H9 (cell line): ENCODE measurements at regions not wholly inside any gene's neighbourhood (a gene's known extent, or its start where the extent isn't known, plus 50 kb on each side); places are given as distances from the start of the nearest gene placed in this dataset.

Experiments
- DNase-seq: peaks from one replicate; pipeline ENCODE4 v3.0.0-alpha.2; 2017
- H2AFZ ChIP-seq: one replicate; pipeline ENCODE4 v1.6.1; 2013; ENCODE audit warnings: mild to moderate bottlenecking, low read length, control low read depth, moderate library complexity
- H2AK5ac ChIP-seq: 2 replicates; pipeline ENCODE4 v1.6.1; 2013; ENCODE audit warnings: low read length, control low read depth, mixed read lengths; ENCODE audit not compliant: insufficient read length
- H2BK120ac ChIP-seq: one replicate; pipeline ENCODE4 v1.6.1; 2013; ENCODE audit warnings: low read depth, mild to moderate bottlenecking, low read length, control low read depth, inconsistent platforms; ENCODE audit not compliant: poor library complexity, severe bottlenecking
- H2BK12ac ChIP-seq: 2 replicates; pipeline ENCODE4 v1.6.1; 2013; ENCODE audit warnings: low read length, control low read depth, mixed read lengths, low read depth; ENCODE audit not compliant: insufficient read length
- H2BK15ac ChIP-seq: 2 replicates; pipeline ENCODE4 v1.6.1; 2013; ENCODE audit warnings: low read depth, low read length, control low read depth
- H2BK20ac ChIP-seq: one replicate; pipeline ENCODE4 v1.6.1; 2013; ENCODE audit warnings: low read depth, mild to moderate bottlenecking, low read length, control low read depth, inconsistent platforms; ENCODE audit not compliant: poor library complexity, severe bottlenecking
- H2BK5ac ChIP-seq: 2 replicates; pipeline ENCODE4 v1.6.1; 2013; ENCODE audit warnings: low read length, control low read depth, mixed read lengths; ENCODE audit not compliant: insufficient read length
- H3K14ac ChIP-seq: 2 replicates; pipeline ENCODE4 v1.6.1; 2013; ENCODE audit warnings: low read length, control low read depth; ENCODE audit not compliant: insufficient read depth
- H3K18ac ChIP-seq: 2 replicates; pipeline ENCODE4 v1.6.1; 2013; ENCODE audit warnings: low read depth, mild to moderate bottlenecking, mixed read lengths, low read length, control low read depth; ENCODE audit not compliant: insufficient read length
- H3K23ac ChIP-seq: 2 replicates; pipeline ENCODE4 v1.6.1; 2013; ENCODE audit warnings: low read length, control low read depth, mixed read lengths, low read depth; ENCODE audit not compliant: insufficient read length
- H3K23me2 ChIP-seq: 2 replicates; pipeline ENCODE4 v1.6.1; 2013; ENCODE audit warnings: low read depth, mild to moderate bottlenecking, mixed read lengths, low read length, control low read depth; ENCODE audit not compliant: insufficient read length, poor library complexity, severe bottlenecking
- H3K27ac ChIP-seq: 2 replicates; pipeline ENCODE4 v1.5.1; 2013; ENCODE audit warnings: low read length, control low read depth, mixed read lengths, low read depth; ENCODE audit not compliant: insufficient read length
- H3K27me3 ChIP-seq: 2 replicates; pipeline ENCODE4 v1.6.1; 2013; ENCODE audit warnings: low read length, control low read depth, inconsistent platforms; ENCODE audit not compliant: insufficient read depth
- H3K4ac ChIP-seq: 2 replicates; pipeline ENCODE4 v1.6.1; 2013; ENCODE audit warnings: low read depth, mild to moderate bottlenecking, control low read depth, inconsistent platforms, low read length, moderate library complexity
- H3K4me1 ChIP-seq: 2 replicates; pipeline ENCODE4 v1.6.1; 2013; ENCODE audit warnings: low read length, control low read depth, inconsistent platforms; ENCODE audit not compliant: insufficient read depth
- H3K4me2 ChIP-seq: 2 replicates; pipeline ENCODE4 v1.6.1; 2013; ENCODE audit warnings: low read length, control low read depth, mixed read lengths; ENCODE audit not compliant: insufficient read length, insufficient read depth
- H3K56ac ChIP-seq: 2 replicates; pipeline ENCODE4 v1.6.1; 2013; ENCODE audit warnings: low read depth, mild to moderate bottlenecking, mixed read lengths, low read length, control low read depth; ENCODE audit not compliant: insufficient read length
- H3K79me1 ChIP-seq: 2 replicates; pipeline ENCODE4 v1.6.1; 2013; ENCODE audit warnings: low read depth, mild to moderate bottlenecking, moderate library complexity, low read length, control low read depth, inconsistent platforms; ENCODE audit not compliant: insufficient read depth, poor library complexity, severe bottlenecking
- H3K79me2 ChIP-seq: 2 replicates; pipeline ENCODE4 v1.6.1; 2013; ENCODE audit warnings: low read length, control low read depth, inconsistent platforms; ENCODE audit not compliant: insufficient read depth
- H3K9ac ChIP-seq: 2 replicates; pipeline ENCODE4 v1.6.1; 2013; ENCODE audit warnings: low read length, control low read depth, mixed read lengths; ENCODE audit not compliant: insufficient read length; ENCODE audit errors: extremely low read depth
- H3K9me3 ChIP-seq: one replicate; pipeline ENCODE4 v1.6.1; 2013; ENCODE audit warnings: low read depth, low read length, inconsistent platforms; ENCODE audit not compliant: control insufficient read depth
- H3T11ph ChIP-seq: one replicate; pipeline ENCODE4 v1.6.1; 2013; ENCODE audit warnings: mild to moderate bottlenecking, low read length, control low read depth, inconsistent platforms
- H4K20me1 ChIP-seq: one replicate; pipeline ENCODE4 v1.6.1; 2013; ENCODE audit not compliant: control insufficient read depth, insufficient read length, insufficient read depth
- H4K5ac ChIP-seq: 2 replicates; pipeline ENCODE4 v1.6.1; 2013; ENCODE audit warnings: low read depth, mild to moderate bottlenecking, mixed read lengths, low read length, control low read depth; ENCODE audit not compliant: insufficient read length
- H4K8ac ChIP-seq: replicated peaks from 2 replicates; pipeline ENCODE4 v1.6.1; 2013; ENCODE audit warnings: low read length, control low read depth, mixed read lengths, low read depth; ENCODE audit not compliant: insufficient read length
- H4K91ac ChIP-seq: 2 replicates; pipeline ENCODE4 v1.6.1; 2013; ENCODE audit warnings: low read depth, mild to moderate bottlenecking, moderate library complexity, mixed read lengths, low read length, control low read depth; ENCODE audit not compliant: insufficient read length
- H3K27ac Mint-ChIP-seq, 3 experiments: 2 replicates in 2 of 3; 3 replicates in 1 of 3; pipeline ENCODE4 v1.8.0; 2020 to 2021; ENCODE audit warnings: mixed read lengths in 3 of 3, mild to moderate bottlenecking in 1 of 3, moderate library complexity in 1 of 3
- H3K27me3 Mint-ChIP-seq: 2 replicates; pipeline ENCODE4 v1.8.0; 2021; ENCODE audit warnings: low read depth, mild to moderate bottlenecking, moderate library complexity, mixed read lengths
- H3K36me3 Mint-ChIP-seq, 3 experiments: 2 replicates in 2 of 3; 3 replicates in 1 of 3; pipeline ENCODE4 v1.8.0; 2020 to 2021; ENCODE audit warnings: low read depth in 3 of 3, mixed read lengths in 3 of 3; ENCODE audit not compliant: insufficient read depth in 1 of 3
- H3K4me1 Mint-ChIP-seq, 2 experiments: 2 replicates each; pipeline ENCODE4 v1.8.0; 2020; ENCODE audit warnings: mixed read lengths in 2 of 2
- H3K4me3 Mint-ChIP-seq, 2 experiments: 2 replicates in 1 of 2; 3 replicates in 1 of 2; pipeline ENCODE4 v1.8.0; 2020 to 2021; ENCODE audit warnings: mild to moderate bottlenecking in 2 of 2, mixed read lengths in 2 of 2, moderate library complexity in 1 of 2
- H3K9me3 Mint-ChIP-seq, 2 experiments: 2 replicates in 1 of 2; 3 replicates in 1 of 2; pipeline ENCODE4 v1.8.0; 2020; ENCODE audit warnings: mild to moderate bottlenecking in 2 of 2, mixed read lengths in 2 of 2, moderate library complexity in 1 of 2
- CTCF ChIP-seq: fragments of 200-600 bp; sonication (generic); conservative IDR thresholded peaks from 3 replicates; pipeline ENCODE4 v1.8.0; 2021; ENCODE audit warnings: antibody characterized with exemption, mild to moderate bottlenecking
- WGBS: extraction: QIAGEN DNeasy Blood & Tissue Kit; methylation state at CpG from one replicate; pipeline ENCODE4 v1.1.7; 2013; ENCODE audit warnings: missing lambda C conversion rate, low lambda C conversion rate, mixed read lengths; ENCODE audit not compliant: insufficient read length; ENCODE audit errors: extremely low coverage; 5-methylcytosine and 5-hydroxymethylcytosine counted together

GRCh38 chr6:18603361-18603760 is 216.2 kb downstream of the RNF144B start:
- Histone ChIP-seq H3K23me2 (no peaks in the 10 kb centered on the region), H4K91ac (no peak overlapping the region), H3K27ac (no peak overlapping the region), H2BK12ac (no peak overlapping the region), H3K79me1 (no peaks in the 10 kb centered on the region), H2BK120ac (no peak overlapping the region), H3K27me3 (no peaks in the 10 kb centered on the region), H2AK5ac (no peak overlapping the region), H2BK5ac (no peak overlapping the region), H3K23ac (no peak overlapping the region), H3K4ac (no peak overlapping the region), H2BK15ac (no peak overlapping the region), H3K14ac (no peak overlapping the region), H3K9me3 (no peaks in the 10 kb centered on the region), H3K79me2 (no peaks in the 10 kb centered on the region), H3K18ac (no peak overlapping the region), H2BK20ac (no peak overlapping the region), H3K56ac (no peak overlapping the region), H4K8ac (no peak overlapping the region), H3T11ph (no peak overlapping the region), H2AFZ (no peak overlapping the region), H3K9ac (no peak overlapping the region), H4K20me1 (no peaks in the 10 kb centered on the region), H4K5ac (no peak overlapping the region), H3K4me1 (no peaks in the 10 kb centered on the region), H3K4me2 (no peak overlapping the region)
- H3K4me1 Mint-ChIP-seq, result peaks cover 0 to 7% of the 10 kb centered on the region in 2 experiments; a peak in 3 of 4 replicates
- H3K9me3 Mint-ChIP-seq, result peaks cover 0 to 3% of the 10 kb centered on the region in 2 experiments; a peak in 3 of 5 replicates
- TF ChIP-seq CTCF, result no peak
- DNase-seq, result no peak
- H3K4me3 Mint-ChIP-seq, result no peak overlapping the region
- WGBS, result no CpG with 5 or more reads among the region's 5 CpGs
- no peak overlapping the region for H3K27ac Mint-ChIP-seq
- no peaks in the 10 kb centered on the region for H3K27me3 Mint-ChIP-seq
- H3K36me3 Mint-ChIP-seq, result no peaks in the 10 kb centered on the region
